ENCODE measurements at regions not wholly inside any gene's neighbourhood (a gene's known extent, or its start where the extent isn't known, plus 50 kb on each side); places are given as distances from the start of the nearest gene placed in this dataset.
"Not testable (repeated sequence)": the region's sequence is repeated elsewhere in the genome, so short reads cannot be mapped to it uniquely, and the experiment has no call there.

GRCh38 chr1:171397851-171398469 lies 84.0 kb downstream of the FMO4 start:
- DNase-seq: no peak

GRCh38 chr1:171403393-171403792 lies 81.9 kb upstream of the PRRC2C start:
- DNase-seq: no peak

GRCh38 chr1:171405391-171405714 lies 80.0 kb upstream of the PRRC2C start:
- DNase-seq: no peak

GRCh38 chr1:171413557-171413956 lies 71.8 kb upstream of the PRRC2C start:
- not testable (repeated sequence) for DNase-seq

GRCh38 chr1:171418546-171418945 lies 66.8 kb upstream of the PRRC2C start:
- DNase-seq: no peak

GRCh38 chr1:171420810-171421209 lies 64.5 kb upstream of the PRRC2C start:
- no peak for DNase-seq

GRCh38 chr1:171421413-171422020 lies 63.8 kb upstream of the PRRC2C start:
- no peak for DNase-seq

- peak in 1 of 3 donors; percentile 15 for DNase-seq
Measured at GRCh38 chr1:171422511-171422910, 62.8 kb upstream of the PRRC2C start.

- no peak for DNase-seq
Measured at GRCh38 chr1:171424494-171424893, 60.8 kb upstream of the PRRC2C start.

- no peak for DNase-seq
Measured at GRCh38 chr1:171426645-171427044, 58.7 kb upstream of the PRRC2C start.

GRCh38 chr1:171427852-171428471 lies 57.4 kb upstream of the PRRC2C start:
- no peak for DNase-seq

- DNase-seq: no peak
Measured at GRCh38 chr1:171429137-171429536, 56.2 kb upstream of the PRRC2C start.

GRCh38 chr1:171431994-171432393 lies 53.3 kb upstream of the PRRC2C start:
- DNase-seq: no peak

GRCh38 chr1:171432473-171432872 lies 52.9 kb upstream of the PRRC2C start:
- no peak for DNase-seq

- peak; percentile 65 to 71 (median 66) for DNase-seq
Measured at GRCh38 chr1:171433451-171433850, 51.9 kb upstream of the PRRC2C start.

GRCh38 chr1:171434717-171435346 lies 50.5 kb upstream of the PRRC2C start:
- DNase-seq: peak; percentile 43 to 59 (median 45)

Data from muscle of back (tissue), 3 donors.